ENCODE measurements at regions not wholly inside any gene's neighbourhood (a gene's known extent, or its start where the extent isn't known, plus 50 kb on each side); places are given as distances from the start of the nearest gene placed in this dataset.

DNA sequence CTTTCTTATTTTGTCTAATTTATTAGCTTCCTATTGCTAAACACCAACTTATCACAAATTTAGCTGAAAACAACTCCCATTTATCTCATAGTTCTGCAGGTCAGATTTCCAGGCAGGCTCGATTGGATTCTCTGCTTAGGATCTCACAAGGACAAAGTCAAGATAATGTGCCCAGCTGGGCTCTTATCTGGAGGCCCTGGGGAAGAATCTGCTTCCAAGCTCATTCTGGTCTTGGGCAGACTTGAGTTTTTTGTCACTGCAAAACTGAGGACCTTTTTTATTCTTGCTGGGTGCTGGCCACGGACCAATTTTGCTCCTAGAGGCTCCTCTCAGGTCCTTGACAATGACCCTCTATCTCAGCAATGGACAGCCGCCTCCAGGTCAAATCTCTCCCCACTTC lies 215.5 kb downstream of the TRIB2 start:
- Histone ChIP-seq H3K36me3 (ENCODE audit: control insufficient read depth in 5 of 5, insufficient read depth in 5 of 5, low read length in 5 of 5) (no peaks in the 10 kb centered on the region), H3K9me3 (ENCODE audit: control insufficient read depth in 5 of 5, low read length in 5 of 5) (no peaks in the 10 kb centered on the region), H3K9ac (ENCODE audit: low read length in 5 of 5) (no peak overlapping the region), H3K27ac (ENCODE audit: low read depth, low read length) (no peak overlapping the region), H3K4me1 (ENCODE audit: control insufficient read depth in 5 of 5, insufficient read depth in 5 of 5, low read length in 5 of 5) (peaks cover 0 to 21% (median 0%) of the 10 kb centered on the region in 5 donors), H3K27me3 (ENCODE audit: control insufficient read depth in 5 of 5, insufficient read depth in 4 of 5, low read length in 5 of 5) (peaks cover 0 to 2% (median 0%) of the 10 kb centered on the region in 5 donors), H3K4me3 (ENCODE audit: low read depth in 1 of 5, low read length in 5 of 5) (no peak overlapping the region)

- H3K27ac ChIP-seq (ENCODE audit: low read depth, low read length) = no peak overlapping the region
- no peak overlapping the region for H3K4me3 ChIP-seq (ENCODE audit: low read depth in 1 of 5, low read length in 5 of 5)
- H3K9me3 ChIP-seq (ENCODE audit: control insufficient read depth in 5 of 5, low read length in 5 of 5) = no peaks in the 10 kb centered on the region
- peaks cover 0 to 9% (median 0%) of the 10 kb centered on the region in 5 donors for H3K4me1 ChIP-seq (ENCODE audit: control insufficient read depth in 5 of 5, insufficient read depth in 5 of 5, low read length in 5 of 5)
- H3K36me3 ChIP-seq (ENCODE audit: control insufficient read depth in 5 of 5, insufficient read depth in 5 of 5, low read length in 5 of 5) = no peaks in the 10 kb centered on the region
- H3K9ac ChIP-seq (ENCODE audit: low read length in 5 of 5) = no peak overlapping the region
- no peaks in the 10 kb centered on the region for H3K27me3 ChIP-seq (ENCODE audit: control insufficient read depth in 5 of 5, insufficient read depth in 4 of 5, low read length in 5 of 5)
These were observed 217.5 kb downstream of the TRIB2 start for GRCh38 chr2:12934146-12934756.

DNA sequence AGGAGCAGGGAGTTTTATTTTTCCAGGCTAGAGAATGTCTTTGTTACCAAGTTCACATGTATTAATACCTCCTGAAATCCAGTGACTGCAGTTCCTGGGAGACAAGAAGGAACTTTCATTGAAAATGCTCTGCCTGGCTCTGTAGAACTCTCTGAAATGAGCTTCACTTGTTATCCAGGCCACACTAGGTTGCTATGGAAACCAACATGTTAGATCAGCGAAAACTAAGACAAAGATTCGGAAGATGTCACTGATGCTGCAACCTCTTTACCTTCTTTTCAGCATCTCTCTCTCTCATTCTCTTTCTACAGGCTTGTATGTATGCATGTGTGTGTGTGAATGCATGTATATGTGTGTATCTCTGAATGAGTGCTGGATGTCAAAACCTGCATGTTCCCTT lies 218.5 kb downstream of the TRIB2 start:
- H3K27me3 ChIP-seq (ENCODE audit: control insufficient read depth in 5 of 5, insufficient read depth in 4 of 5, low read length in 5 of 5) = no peaks in the 10 kb centered on the region
- no peak overlapping the region for H3K4me3 ChIP-seq (ENCODE audit: low read depth in 1 of 5, low read length in 5 of 5)
- no peaks in the 10 kb centered on the region for H3K9me3 ChIP-seq (ENCODE audit: control insufficient read depth in 5 of 5, low read length in 5 of 5)
- peaks cover 0 to 3% (median 0%) of the 10 kb centered on the region in 5 donors for H3K4me1 ChIP-seq (ENCODE audit: control insufficient read depth in 5 of 5, insufficient read depth in 5 of 5, low read length in 5 of 5)
- H3K27ac ChIP-seq (ENCODE audit: low read depth, low read length) = no peak overlapping the region
- H3K36me3 ChIP-seq (ENCODE audit: control insufficient read depth in 5 of 5, insufficient read depth in 5 of 5, low read length in 5 of 5) = no peaks in the 10 kb centered on the region
- no peak overlapping the region for H3K9ac ChIP-seq (ENCODE audit: low read length in 5 of 5)

GRCh38 chr2:12935796-12936195 lies 219.1 kb downstream of the TRIB2 start:
- Histone ChIP-seq H3K4me3 (ENCODE audit: low read depth in 1 of 5, low read length in 5 of 5) (no peak overlapping the region), H3K9me3 (ENCODE audit: control insufficient read depth in 5 of 5, low read length in 5 of 5) (no peaks in the 10 kb centered on the region)

GRCh38 chr2:12941203-12941602 lies 224.5 kb downstream of the TRIB2 start:
- Histone ChIP-seq H3K4me3 (ENCODE audit: low read depth in 1 of 5, low read length in 5 of 5) (no peak overlapping the region), H3K27ac (ENCODE audit: low read depth, low read length) (no peak overlapping the region), H3K9me3 (ENCODE audit: control insufficient read depth in 5 of 5, low read length in 5 of 5) (no peaks in the 10 kb centered on the region), H3K9ac (ENCODE audit: low read length in 5 of 5) (no peak overlapping the region), H3K27me3 (ENCODE audit: control insufficient read depth in 5 of 5, insufficient read depth in 4 of 5, low read length in 5 of 5) (no peaks in the 10 kb centered on the region), H3K4me1 (ENCODE audit: control insufficient read depth in 5 of 5, insufficient read depth in 5 of 5, low read length in 5 of 5) (no peaks in the 10 kb centered on the region), H3K36me3 (ENCODE audit: control insufficient read depth in 5 of 5, insufficient read depth in 5 of 5, low read length in 5 of 5) (no peaks in the 10 kb centered on the region)

More at GRCh38 chr2:12935796-12936195, 219.1 kb downstream of the TRIB2 start:
- no peaks in the 10 kb centered on the region for H3K4me1 ChIP-seq (ENCODE audit: control insufficient read depth in 5 of 5, insufficient read depth in 5 of 5, low read length in 5 of 5)
- no peak overlapping the region for H3K9ac ChIP-seq (ENCODE audit: low read length in 5 of 5)
- no peaks in the 10 kb centered on the region for H3K27me3 ChIP-seq (ENCODE audit: control insufficient read depth in 5 of 5, insufficient read depth in 4 of 5, low read length in 5 of 5)
- no peaks in the 10 kb centered on the region for H3K36me3 ChIP-seq (ENCODE audit: control insufficient read depth in 5 of 5, insufficient read depth in 5 of 5, low read length in 5 of 5)
- no peak overlapping the region for H3K27ac ChIP-seq (ENCODE audit: low read depth, low read length)

GRCh38 chr2:12948231-12948960 lies 231.7 kb downstream of the TRIB2 start:
- peaks cover 0 to 5% (median 0%) of the 10 kb centered on the region in 5 donors for H3K27me3 ChIP-seq (ENCODE audit: control insufficient read depth in 5 of 5, insufficient read depth in 4 of 5, low read length in 5 of 5)
- no peaks in the 10 kb centered on the region for H3K9me3 ChIP-seq (ENCODE audit: control insufficient read depth in 5 of 5, low read length in 5 of 5)
- H3K36me3 ChIP-seq (ENCODE audit: control insufficient read depth in 5 of 5, insufficient read depth in 5 of 5, low read length in 5 of 5) = no peaks in the 10 kb centered on the region
- H3K27ac ChIP-seq (ENCODE audit: low read depth, low read length) = no peak overlapping the region
- no peak overlapping the region for H3K4me3 ChIP-seq (ENCODE audit: low read depth in 1 of 5, low read length in 5 of 5)
- H3K4me1 ChIP-seq (ENCODE audit: control insufficient read depth in 5 of 5, insufficient read depth in 5 of 5, low read length in 5 of 5) = no peaks in the 10 kb centered on the region
- no peak overlapping the region for H3K9ac ChIP-seq (ENCODE audit: low read length in 5 of 5)

DNA sequence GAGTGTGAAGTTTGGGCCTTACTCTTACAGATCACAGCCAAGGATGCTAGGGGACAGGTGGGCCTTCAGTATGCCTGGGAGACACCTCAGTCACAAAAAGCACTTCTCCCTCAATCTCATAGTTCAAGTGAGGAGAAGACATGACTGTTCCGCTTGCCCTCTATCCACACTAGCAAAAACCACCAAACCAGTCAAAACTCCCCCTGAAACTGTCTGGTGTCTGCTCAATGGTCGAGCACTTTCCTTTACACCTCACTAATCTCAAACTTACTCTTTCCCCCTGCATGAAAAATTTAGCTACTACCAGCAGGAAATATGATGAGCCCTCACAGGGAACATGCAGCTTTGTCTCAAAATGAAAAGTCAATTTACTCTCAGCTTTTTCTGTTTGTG lies 232.2 kb downstream of the TRIB2 start:
- Histone ChIP-seq H3K9me3 (ENCODE audit: control insufficient read depth in 5 of 5, low read length in 5 of 5) (no peaks in the 10 kb centered on the region), H3K36me3 (ENCODE audit: control insufficient read depth in 5 of 5, insufficient read depth in 5 of 5, low read length in 5 of 5) (no peaks in the 10 kb centered on the region), H3K27ac (ENCODE audit: low read depth, low read length) (no peak overlapping the region), H3K9ac (ENCODE audit: low read length in 5 of 5) (no peak overlapping the region), H3K4me3 (ENCODE audit: low read depth in 1 of 5, low read length in 5 of 5) (no peak overlapping the region), H3K27me3 (ENCODE audit: control insufficient read depth in 5 of 5, insufficient read depth in 4 of 5, low read length in 5 of 5) (peaks cover 0 to 5% (median 0%) of the 10 kb centered on the region in 5 donors), H3K4me1 (ENCODE audit: control insufficient read depth in 5 of 5, insufficient read depth in 5 of 5, low read length in 5 of 5) (no peaks in the 10 kb centered on the region)

DNA sequence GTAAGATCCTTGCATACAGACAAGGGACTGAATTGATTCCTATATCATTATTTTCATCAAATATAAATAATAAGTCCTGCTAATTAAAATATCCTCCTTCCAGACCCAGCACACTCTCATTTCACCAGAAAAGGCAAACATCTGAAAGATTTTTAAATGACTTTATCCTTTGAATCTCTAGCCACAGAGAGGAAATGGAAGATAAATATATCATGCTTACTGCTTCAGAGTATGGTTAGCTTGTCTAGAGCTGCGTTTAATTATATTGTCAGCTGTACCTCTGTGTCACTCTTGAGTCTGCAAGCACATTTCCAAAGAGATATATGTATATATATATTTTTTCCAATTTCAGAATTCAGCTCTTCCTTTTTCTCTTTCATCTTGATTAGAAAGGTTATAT lies 232.7 kb downstream of the TRIB2 start:
- H3K27me3 ChIP-seq (ENCODE audit: control insufficient read depth in 5 of 5, insufficient read depth in 4 of 5, low read length in 5 of 5) = peaks cover 0 to 5% (median 0%) of the 10 kb centered on the region in 5 donors
- no peaks in the 10 kb centered on the region for H3K36me3 ChIP-seq (ENCODE audit: control insufficient read depth in 5 of 5, insufficient read depth in 5 of 5, low read length in 5 of 5)
- no peak overlapping the region for H3K4me3 ChIP-seq (ENCODE audit: low read depth in 1 of 5, low read length in 5 of 5)
- no peaks in the 10 kb centered on the region for H3K9me3 ChIP-seq (ENCODE audit: control insufficient read depth in 5 of 5, low read length in 5 of 5)
- no peak overlapping the region for H3K9ac ChIP-seq (ENCODE audit: low read length in 5 of 5)
- H3K27ac ChIP-seq (ENCODE audit: low read depth, low read length) = no peak overlapping the region
- H3K4me1 ChIP-seq (ENCODE audit: control insufficient read depth in 5 of 5, insufficient read depth in 5 of 5, low read length in 5 of 5) = no peaks in the 10 kb centered on the region

DNA sequence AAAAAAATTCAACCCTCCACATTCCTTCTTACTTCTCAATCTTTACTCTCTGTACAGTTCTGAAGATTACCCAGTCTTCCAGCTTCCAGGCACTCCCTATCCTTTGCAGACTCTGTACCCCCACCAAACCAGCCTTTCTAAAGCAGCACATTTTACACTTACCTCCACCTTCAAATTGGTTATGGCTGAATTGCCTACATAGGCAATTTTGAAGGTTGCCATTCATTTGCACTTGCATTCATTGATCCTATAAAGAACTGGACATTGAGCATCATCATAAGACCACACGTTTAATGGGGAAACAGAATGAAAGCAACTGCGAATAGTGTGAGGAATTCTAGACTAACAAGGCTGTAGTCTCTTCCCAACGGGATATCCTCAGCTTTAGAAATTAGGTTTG lies 233.4 kb downstream of the TRIB2 start:
- no peak overlapping the region for H3K4me3 ChIP-seq (ENCODE audit: low read depth in 1 of 5, low read length in 5 of 5)
- no peaks in the 10 kb centered on the region for H3K4me1 ChIP-seq (ENCODE audit: control insufficient read depth in 5 of 5, insufficient read depth in 5 of 5, low read length in 5 of 5)
- H3K9ac ChIP-seq (ENCODE audit: low read length in 5 of 5) = no peak overlapping the region
- peaks cover 0 to 5% (median 0%) of the 10 kb centered on the region in 5 donors for H3K27me3 ChIP-seq (ENCODE audit: control insufficient read depth in 5 of 5, insufficient read depth in 4 of 5, low read length in 5 of 5)
- H3K36me3 ChIP-seq (ENCODE audit: control insufficient read depth in 5 of 5, insufficient read depth in 5 of 5, low read length in 5 of 5) = no peaks in the 10 kb centered on the region
- no peaks in the 10 kb centered on the region for H3K9me3 ChIP-seq (ENCODE audit: control insufficient read depth in 5 of 5, low read length in 5 of 5)
- no peak overlapping the region for H3K27ac ChIP-seq (ENCODE audit: low read depth, low read length)

DNA sequence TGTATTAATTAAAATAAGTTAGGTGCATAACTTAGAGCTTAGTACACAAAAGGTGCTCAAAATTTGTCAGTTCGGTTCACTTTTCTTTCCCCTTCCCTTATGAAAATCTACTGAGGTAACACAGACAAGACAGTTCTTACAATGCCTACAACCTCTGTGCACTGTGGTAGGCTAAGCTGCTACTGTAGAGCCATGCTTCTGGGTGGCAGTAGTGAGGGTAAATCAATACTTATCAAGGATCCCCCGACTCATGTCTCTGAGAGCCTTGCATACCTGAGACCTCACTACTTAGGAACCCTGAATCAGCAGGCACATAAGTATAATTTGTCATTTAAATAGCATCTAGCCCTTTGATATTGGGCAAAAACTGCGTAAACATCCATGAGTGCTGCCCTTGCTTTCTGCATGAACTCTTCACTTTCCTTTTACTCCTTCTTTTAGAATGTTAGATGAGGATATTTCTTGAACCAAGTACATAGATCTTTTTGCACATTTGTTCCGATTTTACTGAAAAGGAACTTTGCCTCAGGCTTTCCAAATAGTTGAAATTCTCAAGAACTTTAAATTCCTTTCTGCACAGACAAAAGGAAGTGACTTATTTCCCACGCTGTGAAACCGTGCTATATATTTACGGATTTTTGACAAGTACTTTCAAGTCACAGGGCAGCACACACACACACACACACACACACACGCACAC lies 234.4 kb downstream of the TRIB2 start:
- no peak overlapping the region for H3K27ac ChIP-seq (ENCODE audit: low read depth, low read length)
- H3K27me3 ChIP-seq (ENCODE audit: control insufficient read depth in 5 of 5, insufficient read depth in 4 of 5, low read length in 5 of 5) = peaks cover 0 to 5% (median 0%) of the 10 kb centered on the region in 5 donors
- H3K9ac ChIP-seq (ENCODE audit: low read length in 5 of 5) = no peak overlapping the region
- no peaks in the 10 kb centered on the region for H3K4me1 ChIP-seq (ENCODE audit: control insufficient read depth in 5 of 5, insufficient read depth in 5 of 5, low read length in 5 of 5)
- H3K9me3 ChIP-seq (ENCODE audit: control insufficient read depth in 5 of 5, low read length in 5 of 5) = no peaks in the 10 kb centered on the region
- no peak overlapping the region for H3K4me3 ChIP-seq (ENCODE audit: low read depth in 1 of 5, low read length in 5 of 5)
- no peaks in the 10 kb centered on the region for H3K36me3 ChIP-seq (ENCODE audit: control insufficient read depth in 5 of 5, insufficient read depth in 5 of 5, low read length in 5 of 5)
